SK-N-SH treated with all-trans-retinoic acid at 6 μM for 48 hours (cell line): ENCODE measurements at regions not wholly inside any gene's neighbourhood (a gene's known extent, or its start where the extent isn't known, plus 50 kb on each side); places are given as distances from the start of the nearest gene placed in this dataset.

Experiments used
- ATAC-seq: fragments of 200-7000 bp; cut with Tn5 transposase; 3 replicates; pipeline ENCODE4 v1.9.1; 2020; ENCODE audit warnings: mild to moderate bottlenecking, moderate library complexity
- ARNTL ChIP-seq: fragments of 450-650 bp; formaldehyde crosslinking; IDR thresholded peaks from 2 replicates; pipeline ENCODE4 v1.5.0; 2020; ENCODE audit warnings: low read depth, mild to moderate bottlenecking, moderate library complexity, borderline replicate concordance
- BACH2 ChIP-seq: fragments of 250-450 bp; sonication (Bioruptor Pico); IDR thresholded peaks from 2 replicates; pipeline ENCODE4 v1.9.0; 2021; ENCODE audit warnings: mild to moderate bottlenecking, borderline replicate concordance
- CREB5 ChIP-seq: fragments of 250-450 bp; sonication (Bioruptor Pico); IDR thresholded peaks from 2 replicates; pipeline ENCODE4 v1.5.1; 2020; ENCODE audit warnings: low read depth, mild to moderate bottlenecking, moderate library complexity
- CSDC2 ChIP-seq: fragments of 250-450 bp; sonication (Bioruptor Pico); IDR thresholded peaks from 2 replicates; pipeline ENCODE4 v1.5.0; 2020; ENCODE audit warnings: mild to moderate bottlenecking, moderate library complexity
- CSRNP3 ChIP-seq: fragments of 250-450 bp; sonication (Bioruptor Pico); IDR thresholded peaks from 2 replicates; pipeline ENCODE4 v1.5.1; 2021; ENCODE audit warnings: mild to moderate bottlenecking, moderate library complexity
- ESRRG ChIP-seq: fragments of 250-450 bp; sonication (Bioruptor Pico); IDR thresholded peaks from 2 replicates; pipeline ENCODE4 v1.6.1; 2021; ENCODE audit warnings: mild to moderate bottlenecking
- GLIS3 ChIP-seq: fragments of 250-450 bp; sonication (Bioruptor Pico); IDR thresholded peaks from 2 replicates; pipeline ENCODE4 v1.5.0; 2020; ENCODE audit warnings: mild to moderate bottlenecking, moderate library complexity
- ISL1 ChIP-seq: fragments of 250-450 bp; sonication (Bioruptor Pico); IDR thresholded peaks from 2 replicates; pipeline ENCODE4 v2.1.2; 2022; ENCODE audit warnings: mild to moderate bottlenecking, moderate library complexity
- OSR1 ChIP-seq: fragments of 250-450 bp; sonication (Bioruptor Pico); IDR thresholded peaks from 2 replicates; pipeline ENCODE4 v1.8.0; 2022; ENCODE audit warnings: moderate library complexity, mild to moderate bottlenecking, inconsistent platforms
- PATZ1 ChIP-seq: fragments of 250-450 bp; sonication (Bioruptor Pico); IDR thresholded peaks from 2 replicates; pipeline ENCODE4 v1.8.0; 2020; ENCODE audit warnings: mild to moderate bottlenecking, moderate library complexity, borderline replicate concordance
- POU6F1 ChIP-seq: fragments of 250-450 bp; sonication (Bioruptor Pico); IDR thresholded peaks from 2 replicates; pipeline ENCODE4 v1.8.0; 2021; ENCODE audit warnings: low read depth, mild to moderate bottlenecking, moderate library complexity, borderline replicate concordance
- PPARA ChIP-seq: fragments of 250-450 bp; sonication (Bioruptor Pico); IDR thresholded peaks from 2 replicates; pipeline ENCODE4 v1.5.0; 2020; ENCODE audit warnings: mild to moderate bottlenecking, borderline replicate concordance
- RARB ChIP-seq: fragments of 250-450 bp; sonication (Bioruptor Pico); IDR thresholded peaks from 2 replicates; pipeline ENCODE4 v1.8.0; 2021; ENCODE audit warnings: mild to moderate bottlenecking, moderate library complexity
- SNAI2 ChIP-seq: fragments of 250-450 bp; sonication (Bioruptor Pico); IDR thresholded peaks from 2 replicates; pipeline ENCODE4 v1.5.0; 2020; ENCODE audit warnings: mild to moderate bottlenecking, moderate library complexity
- TCF4 ChIP-seq: fragments of 250-450 bp; sonication (Bioruptor Pico); IDR thresholded peaks from 2 replicates; pipeline ENCODE4 v1.8.0; 2021; ENCODE audit warnings: mild to moderate bottlenecking, moderate library complexity, borderline replicate concordance
- TOX ChIP-seq: fragments of 250-450 bp; sonication (Bioruptor Pico); IDR thresholded peaks from 2 replicates; pipeline ENCODE4 v1.8.0; 2021; ENCODE audit warnings: mild to moderate bottlenecking, moderate library complexity, borderline replicate concordance
- TSHZ2 ChIP-seq: fragments of 250-450 bp; sonication (Bioruptor Pico); IDR thresholded peaks from 2 replicates; pipeline ENCODE4 v1.5.0; 2020; ENCODE audit warnings: mild to moderate bottlenecking, moderate library complexity
- ZC3H10 ChIP-seq: fragments of 250-450 bp; sonication (Bioruptor Pico); IDR thresholded peaks from 2 replicates; pipeline ENCODE4 v1.5.1; 2021; ENCODE audit warnings: mild to moderate bottlenecking, moderate library complexity
- ZFP3 ChIP-seq: fragments of 250-450 bp; sonication (Bioruptor Pico); IDR thresholded peaks from 2 replicates; pipeline ENCODE4 v1.5.0; 2020; ENCODE audit warnings: mild to moderate bottlenecking, moderate library complexity
- ZFP30 ChIP-seq: fragments of 450-650 bp; formaldehyde crosslinking; IDR thresholded peaks from 2 replicates; pipeline ENCODE4 v1.5.0; 2022; ENCODE audit warnings: mild to moderate bottlenecking, moderate library complexity
- ZNF565 ChIP-seq: fragments of 450-650 bp; formaldehyde crosslinking; conservative IDR thresholded peaks from 2 replicates; pipeline ENCODE4 v1.5.0; 2020; ENCODE audit warnings: low read depth, mild to moderate bottlenecking, moderate library complexity
- ZNF70 ChIP-seq: fragments of 450-650 bp; formaldehyde crosslinking; IDR thresholded peaks from 2 replicates; pipeline ENCODE4 v1.5.0; 2020; ENCODE audit warnings: mild to moderate bottlenecking, moderate library complexity
- ZNF8 ChIP-seq: fragments of 450-650 bp; formaldehyde crosslinking; IDR thresholded peaks from 2 replicates; pipeline ENCODE4 v1.5.0; 2020; ENCODE audit warnings: mild to moderate bottlenecking, moderate library complexity

- ATAC-seq, result no peak
- TF ChIP-seq ISL1 (no peak), TCF4 (CRISPR knock-in tag) (no peak), GLIS3 (CRISPR knock-in tag) (no peak), TSHZ2 (no peak), ZNF565 (no peak), ARNTL (CRISPR knock-in tag) (no peak), ZNF8 (no peak), ZFP3 (CRISPR knock-in tag) (no peak), ESRRG (CRISPR knock-in tag) (no peak)
- TF ChIP-seq, all 23 proteins: peak for 0
These were observed 312.0 kb downstream of the CBLN1 start for GRCh38 chr16:48969611-48970010.

- no peak for ATAC-seq
- TF ChIP-seq CREB5 (no peak), PPARA (CRISPR knock-in tag) (no peak), TOX (CRISPR knock-in tag) (no peak), BACH2 (CRISPR knock-in tag) (no peak), SNAI2 (CRISPR knock-in tag) (no peak), ZNF8 (no peak), ARNTL (CRISPR knock-in tag) (no peak), ZC3H10 (CRISPR knock-in tag) (no peak), CSDC2 (CRISPR knock-in tag) (no peak), ESRRG (CRISPR knock-in tag) (no peak), ZNF565 (no peak), ZFP3 (CRISPR knock-in tag) (no peak), RARB (CRISPR knock-in tag) (no peak), TCF4 (CRISPR knock-in tag) (no peak), PATZ1 (CRISPR knock-in tag) (no peak), ISL1 (no peak), POU6F1 (no peak), ZNF70 (CRISPR knock-in tag) (no peak), CSRNP3 (CRISPR knock-in tag) (no peak)
These were observed 316.3 kb downstream of the CBLN1 start for GRCh38 chr16:48965386-48965785.

- no peak for TF ChIP-seq ZNF565
- no peak for TF ChIP-seq PATZ1 (CRISPR knock-in tag)
- no peak for TF ChIP-seq CSRNP3 (CRISPR knock-in tag)
- TF ChIP-seq ZFP3 (CRISPR knock-in tag), result no peak
- TF ChIP-seq ESRRG (CRISPR knock-in tag), result no peak
- TF ChIP-seq TCF4 (CRISPR knock-in tag), result no peak
- TF ChIP-seq ARNTL (CRISPR knock-in tag), result no peak
- no peak for TF ChIP-seq ZFP30 (CRISPR knock-in tag)
- TF ChIP-seq OSR1 (CRISPR knock-in tag), result no peak
- no peak for TF ChIP-seq ZNF8
- TF ChIP-seq RARB (CRISPR knock-in tag), result no peak
- ATAC-seq, result peak; percentile 86
These were observed 317.6 kb downstream of the CBLN1 start for GRCh38 chr16:48963901-48964615.
